Osteocyte (in vitro differentiated cells): ENCODE measurements at regions not wholly inside any gene's neighbourhood (a gene's known extent, or its start where the extent isn't known, plus 50 kb on each side); places are given as distances from the start of the nearest gene placed in this dataset.
"Not testable (repeated sequence)": the region's sequence is repeated elsewhere in the genome, so short reads cannot be mapped to it uniquely, and the experiment has no call there.

Source experiments
- DNase-seq: peaks from one replicate; pipeline ENCODE4 v3.0.0; 2021; ENCODE audit warnings: mixed read lengths; ENCODE audit not compliant: unreplicated experiment; ENCODE audit errors: extremely low spot score
- H3K27ac Mint-ChIP-seq: one replicate; pipeline ENCODE4 v1.8.0; 2021; ENCODE audit warnings: mild to moderate bottlenecking, mixed read lengths; ENCODE audit not compliant: unreplicated experiment
- H3K27me3 Mint-ChIP-seq: one replicate; pipeline ENCODE4 v1.8.0; 2021; ENCODE audit warnings: mixed read lengths; ENCODE audit not compliant: unreplicated experiment
- H3K36me3 Mint-ChIP-seq: one replicate; pipeline ENCODE4 v1.8.0; 2021; ENCODE audit warnings: mixed read lengths; ENCODE audit not compliant: unreplicated experiment
- H3K4me1 Mint-ChIP-seq: one replicate; pipeline ENCODE4 v1.8.0; 2021; ENCODE audit warnings: mixed read lengths; ENCODE audit not compliant: unreplicated experiment
- H3K4me3 Mint-ChIP-seq: one replicate; pipeline ENCODE4 v1.8.0; 2021; ENCODE audit warnings: mild to moderate bottlenecking, moderate library complexity, mixed read lengths; ENCODE audit not compliant: unreplicated experiment
- H3K9me3 Mint-ChIP-seq: one replicate; pipeline ENCODE4 v1.8.0; 2021; ENCODE audit warnings: mixed read lengths; ENCODE audit not compliant: unreplicated experiment
- TF ChIP-seq, protein P1 (sequence below): fragments of 200-600 bp; sonication (generic); IDR thresholded peaks from 2 replicates; pipeline ENCODE4 v1.5.0; 2021; ENCODE audit warnings: antibody characterized with exemption, mild to moderate bottlenecking, moderate library complexity

DNA sequence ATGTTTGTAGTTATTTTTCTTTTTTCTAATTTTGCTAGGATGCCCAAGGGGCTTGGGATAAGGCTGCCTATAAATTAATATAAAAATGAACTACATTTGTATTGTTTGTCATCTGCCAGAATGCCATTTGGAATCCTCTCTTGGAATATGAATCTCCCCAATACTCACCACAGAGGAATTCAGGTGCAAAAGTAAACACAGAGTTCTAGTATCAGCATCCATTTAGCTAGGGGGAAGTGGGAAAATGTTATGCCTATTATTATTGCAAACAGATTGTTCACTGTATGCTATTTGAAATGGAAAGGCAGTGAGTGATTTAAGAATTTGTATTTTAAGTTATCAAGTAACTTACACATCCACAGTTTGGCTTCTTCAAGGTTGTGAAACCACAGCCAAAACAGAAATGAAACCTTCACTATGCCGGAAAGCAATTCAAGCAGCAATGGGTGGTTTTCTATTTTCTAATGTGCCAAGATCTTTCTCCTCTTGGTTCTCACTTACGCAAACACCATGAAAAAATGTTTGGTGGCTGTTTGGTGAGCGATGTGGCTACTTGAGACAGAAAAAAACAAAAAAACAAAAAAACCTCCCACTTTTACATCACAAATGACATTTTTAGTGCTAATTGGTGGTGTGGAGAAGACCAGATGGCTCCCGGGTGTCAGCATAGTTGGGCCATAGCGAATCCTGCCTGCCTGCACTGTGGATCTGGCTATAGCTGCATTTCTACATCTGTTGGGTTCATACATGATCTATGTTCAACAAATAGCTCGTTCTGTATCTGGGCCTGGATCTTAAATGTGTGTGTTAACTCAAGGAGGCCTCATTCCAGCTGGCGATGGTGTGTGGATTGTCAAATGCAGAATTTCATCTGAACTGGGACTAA is 200.8 kb upstream of the GIMD1 start:
- no peak for DNase-seq
- Mint-ChIP-seq H3K27me3 (no peaks in the 10 kb centered on the region), H3K4me1 (peaks cover 13% of the 10 kb centered on the region), H3K9me3 (no peaks in the 10 kb centered on the region), H3K36me3 (peaks cover 2% of the 10 kb centered on the region), H3K4me3 (no peak overlapping the region), H3K27ac (no peak overlapping the region)
- TF ChIP-seq, protein P1, sequence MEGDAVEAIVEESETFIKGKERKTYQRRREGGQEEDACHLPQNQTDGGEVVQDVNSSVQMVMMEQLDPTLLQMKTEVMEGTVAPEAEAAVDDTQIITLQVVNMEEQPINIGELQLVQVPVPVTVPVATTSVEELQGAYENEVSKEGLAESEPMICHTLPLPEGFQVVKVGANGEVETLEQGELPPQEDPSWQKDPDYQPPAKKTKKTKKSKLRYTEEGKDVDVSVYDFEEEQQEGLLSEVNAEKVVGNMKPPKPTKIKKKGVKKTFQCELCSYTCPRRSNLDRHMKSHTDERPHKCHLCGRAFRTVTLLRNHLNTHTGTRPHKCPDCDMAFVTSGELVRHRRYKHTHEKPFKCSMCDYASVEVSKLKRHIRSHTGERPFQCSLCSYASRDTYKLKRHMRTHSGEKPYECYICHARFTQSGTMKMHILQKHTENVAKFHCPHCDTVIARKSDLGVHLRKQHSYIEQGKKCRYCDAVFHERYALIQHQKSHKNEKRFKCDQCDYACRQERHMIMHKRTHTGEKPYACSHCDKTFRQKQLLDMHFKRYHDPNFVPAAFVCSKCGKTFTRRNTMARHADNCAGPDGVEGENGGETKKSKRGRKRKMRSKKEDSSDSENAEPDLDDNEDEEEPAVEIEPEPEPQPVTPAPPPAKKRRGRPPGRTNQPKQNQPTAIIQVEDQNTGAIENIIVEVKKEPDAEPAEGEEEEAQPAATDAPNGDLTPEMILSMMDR: no peak

DNA sequence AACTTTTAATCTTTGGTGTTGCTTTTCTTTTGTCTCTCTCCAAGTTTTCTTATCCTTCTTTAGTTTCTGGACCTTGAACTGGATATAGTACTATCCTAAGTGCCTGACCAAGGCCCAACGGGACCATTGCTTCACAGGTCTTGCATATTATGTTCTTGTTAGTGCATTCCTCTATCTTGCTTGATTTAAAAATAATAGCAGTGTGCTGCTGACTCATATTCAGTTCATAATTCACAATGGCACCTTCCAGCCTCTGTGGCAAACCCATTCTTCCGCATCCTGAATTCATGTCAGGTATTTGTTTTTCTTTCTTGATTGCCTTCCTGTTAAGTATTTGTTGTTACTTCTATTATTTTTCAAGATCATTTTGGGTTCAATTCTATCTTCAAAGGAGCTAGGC is 197.1 kb upstream of the GIMD1 start:
- H3K9me3 Mint-ChIP-seq: peaks cover 11% of the 10 kb centered on the region
- TF ChIP-seq, protein P1: no peak
- peaks cover 13% of the 10 kb centered on the region for H3K4me1 Mint-ChIP-seq
- H3K27me3 Mint-ChIP-seq: peaks cover 2% of the 10 kb centered on the region
- DNase-seq: no peak
- H3K27ac Mint-ChIP-seq: no peak overlapping the region
- peaks cover 8% of the 10 kb centered on the region for H3K36me3 Mint-ChIP-seq
- no peak overlapping the region for H3K4me3 Mint-ChIP-seq

DNA sequence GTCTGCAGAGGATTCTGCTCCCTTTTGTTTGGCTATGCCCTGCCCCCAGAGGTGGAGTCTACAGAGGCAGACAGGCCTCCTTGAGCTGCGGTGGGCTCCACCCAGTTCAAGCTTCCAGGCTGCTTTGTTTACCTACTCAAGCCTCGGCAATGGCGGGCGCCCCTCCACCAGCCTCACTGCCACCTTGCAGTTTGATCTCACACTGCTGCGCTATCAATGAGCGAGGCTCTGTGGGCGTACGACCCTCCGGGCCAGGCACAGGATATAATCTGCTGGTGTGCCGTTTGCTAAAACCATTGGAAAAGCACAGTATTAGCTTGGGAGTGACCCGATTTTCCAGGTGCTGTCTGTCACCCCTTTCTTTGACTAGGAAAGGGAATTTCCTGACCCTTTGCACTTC is 195.1 kb upstream of the GIMD1 start:
- peaks cover 15% of the 10 kb centered on the region for H3K9me3 Mint-ChIP-seq
- not testable (repeated sequence) for H3K4me1 Mint-ChIP-seq, H3K36me3 Mint-ChIP-seq, DNase-seq, H3K27me3 Mint-ChIP-seq, H3K27ac Mint-ChIP-seq, H3K4me3 Mint-ChIP-seq

DNA sequence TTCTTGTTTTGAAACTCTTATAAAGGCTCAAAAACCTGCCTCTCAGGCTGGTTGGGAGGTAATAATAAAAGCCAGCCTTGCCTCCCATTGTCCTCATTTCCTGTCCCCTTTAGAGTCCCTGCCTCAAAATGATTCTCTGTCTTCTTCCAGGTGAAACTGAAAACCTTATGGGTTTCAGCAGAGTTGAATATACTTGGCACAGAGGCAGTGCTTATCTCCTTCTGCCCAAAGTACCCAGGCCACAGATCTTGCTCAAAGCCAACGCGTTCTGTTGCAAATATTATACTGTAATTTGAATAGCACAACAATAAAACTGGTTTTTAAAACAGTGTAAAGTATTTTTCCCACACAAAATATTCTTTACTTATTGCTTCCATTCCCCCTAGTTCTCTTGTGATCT is 183.1 kb upstream of the GIMD1 start:
- Mint-ChIP-seq H3K27ac (no peak overlapping the region), H3K4me3 (no peak overlapping the region), H3K9me3 (peaks cover 3% of the 10 kb centered on the region), H3K36me3 (no peaks in the 10 kb centered on the region), H3K27me3 (no peaks in the 10 kb centered on the region), H3K4me1 (no peaks in the 10 kb centered on the region)
- TF ChIP-seq, protein P1: no peak
- no peak for DNase-seq

DNA sequence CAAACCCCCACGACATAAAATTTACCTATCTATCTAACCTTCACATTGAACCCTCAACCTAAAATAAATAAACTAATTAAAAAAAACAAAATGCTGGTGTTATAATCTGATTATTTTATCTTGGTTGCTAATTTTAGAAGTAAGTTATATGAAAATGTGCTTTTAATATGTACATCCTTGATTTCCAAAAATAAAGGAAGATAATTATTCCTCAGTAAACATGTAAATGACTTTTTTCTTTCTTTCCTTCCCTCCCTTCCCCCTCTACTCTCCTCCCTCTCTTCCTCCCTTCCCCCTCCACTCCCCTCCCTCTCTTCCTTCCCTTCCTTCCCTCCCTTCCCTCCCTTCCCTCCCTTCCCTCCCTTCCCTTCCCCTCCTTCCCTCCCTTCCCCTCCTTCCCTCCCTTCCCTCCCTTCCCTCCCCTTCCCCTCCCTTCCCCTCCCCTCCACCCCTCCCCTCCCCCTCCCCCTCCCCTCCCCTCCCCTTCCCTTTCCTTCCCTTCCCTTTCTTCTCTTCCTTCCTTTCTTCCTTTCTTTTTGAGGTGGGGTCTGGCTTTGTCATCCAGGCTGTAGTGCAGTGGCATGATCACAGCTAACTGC is 180.0 kb upstream of the GIMD1 start:
- no peak overlapping the region for H3K27ac Mint-ChIP-seq
- TF ChIP-seq, protein P1: no peak
- H3K4me3 Mint-ChIP-seq: no peak overlapping the region
- H3K36me3 Mint-ChIP-seq: no peaks in the 10 kb centered on the region
- no peaks in the 10 kb centered on the region for H3K27me3 Mint-ChIP-seq
- H3K4me1 Mint-ChIP-seq: peaks cover 5% of the 10 kb centered on the region
- H3K9me3 Mint-ChIP-seq: peaks cover 3% of the 10 kb centered on the region
- no peak for DNase-seq
